NB4 (cell line): ENCODE measurements at regions not wholly inside any gene's neighbourhood (a gene's known extent, or its start where the extent isn't known, plus 50 kb on each side); places are given as distances from the start of the nearest gene placed in this dataset.

Source experiments
- CTCF ChIP-seq: IDR thresholded peaks from one replicate; pipeline ENCODE4 v1.5.1; 2012; ENCODE audit warnings: low read depth, low read length
- MAX ChIP-seq: IDR thresholded peaks from 2 replicates; pipeline ENCODE4 v1.6.1; 2011; ENCODE audit warnings: low read depth, low read length
- MYC ChIP-seq: IDR thresholded peaks from 2 replicates; pipeline ENCODE4 v1.6.1; 2011; ENCODE audit warnings: low read depth, low read length
- POLR2A ChIP-seq: IDR thresholded peaks from 2 replicates; pipeline ENCODE4 v1.6.1; 2011; ENCODE audit warnings: mild to moderate bottlenecking; ENCODE audit not compliant: insufficient read length; ENCODE audit errors: extremely low read depth

GRCh38 chr9:13920557-13920956 lies 393.4 kb downstream of the NFIB start:
- TF ChIP-seq CTCF = no peak
- no peak for TF ChIP-seq MAX
- no peak for TF ChIP-seq POLR2A
- no peak for TF ChIP-seq MYC
